ENCODE measurements at regions not wholly inside any gene's neighbourhood (a gene's known extent, or its start where the extent isn't known, plus 50 kb on each side); places are given as distances from the start of the nearest gene placed in this dataset.
"Not testable (repeated sequence)": the region's sequence is repeated elsewhere in the genome, so short reads cannot be mapped to it uniquely, and the experiment has no call there.

- no peak for DNase-seq (ENCODE audit: low read depth in 2 of 3, low spot score in 1 of 3)
These were observed 82.2 kb upstream of the ASB18 start for GRCh38 chr2:236346366-236346765.

DNA sequence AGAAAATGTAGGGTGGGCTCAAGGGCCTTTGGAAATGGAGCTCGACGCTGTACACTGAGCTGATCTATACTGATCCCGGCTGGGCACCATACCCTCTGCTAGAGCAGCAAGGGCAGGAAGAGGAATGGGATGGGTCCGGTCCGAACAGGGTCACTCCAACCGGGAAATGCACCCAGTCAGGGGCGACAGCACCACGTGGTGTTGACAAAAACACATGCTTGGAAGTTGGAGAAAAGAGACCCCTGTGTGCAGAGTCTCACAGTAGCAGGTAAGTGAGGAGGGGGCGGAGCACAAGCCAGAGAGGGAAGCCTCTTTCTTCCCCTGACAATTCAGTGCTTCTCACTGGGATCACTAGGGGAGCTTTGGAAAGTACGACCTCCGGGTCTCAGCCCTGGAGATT, 84.1 kb upstream of the ASB18 start:
- DNase-seq (ENCODE audit: low read depth in 2 of 3, low spot score in 1 of 3), result no peak

- no peak for DNase-seq (ENCODE audit: low read depth in 2 of 3, low spot score in 1 of 3)
These were observed 84.8 kb upstream of the ASB18 start for GRCh38 chr2:236348976-236349375.

DNA sequence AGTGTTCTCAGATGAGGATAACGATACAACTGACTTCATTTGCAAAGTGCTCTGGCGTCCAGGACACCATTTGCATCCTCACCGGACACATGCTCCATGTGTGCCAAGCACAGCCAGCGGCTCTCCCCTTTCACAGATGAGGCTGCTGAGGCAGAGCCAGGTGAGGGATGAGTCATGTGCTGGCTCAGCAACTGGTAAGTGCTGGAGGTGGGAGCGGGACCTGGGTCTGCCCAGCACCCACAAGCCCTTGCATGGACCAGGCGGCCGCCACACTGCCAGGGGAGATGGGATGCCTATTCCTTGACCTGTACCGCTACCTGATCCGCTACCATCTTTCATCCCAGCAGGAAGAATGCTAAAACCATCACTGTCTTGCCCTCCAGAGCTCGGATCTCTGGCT, 86.2 kb upstream of the ASB18 start:
- no peak for DNase-seq (ENCODE audit: low read depth in 2 of 3, low spot score in 1 of 3)

- no peak for DNase-seq (ENCODE audit: low read depth in 2 of 3, low spot score in 1 of 3)
These were observed 87.8 kb upstream of the ASB18 start for GRCh38 chr2:236351966-236352525.

DNA sequence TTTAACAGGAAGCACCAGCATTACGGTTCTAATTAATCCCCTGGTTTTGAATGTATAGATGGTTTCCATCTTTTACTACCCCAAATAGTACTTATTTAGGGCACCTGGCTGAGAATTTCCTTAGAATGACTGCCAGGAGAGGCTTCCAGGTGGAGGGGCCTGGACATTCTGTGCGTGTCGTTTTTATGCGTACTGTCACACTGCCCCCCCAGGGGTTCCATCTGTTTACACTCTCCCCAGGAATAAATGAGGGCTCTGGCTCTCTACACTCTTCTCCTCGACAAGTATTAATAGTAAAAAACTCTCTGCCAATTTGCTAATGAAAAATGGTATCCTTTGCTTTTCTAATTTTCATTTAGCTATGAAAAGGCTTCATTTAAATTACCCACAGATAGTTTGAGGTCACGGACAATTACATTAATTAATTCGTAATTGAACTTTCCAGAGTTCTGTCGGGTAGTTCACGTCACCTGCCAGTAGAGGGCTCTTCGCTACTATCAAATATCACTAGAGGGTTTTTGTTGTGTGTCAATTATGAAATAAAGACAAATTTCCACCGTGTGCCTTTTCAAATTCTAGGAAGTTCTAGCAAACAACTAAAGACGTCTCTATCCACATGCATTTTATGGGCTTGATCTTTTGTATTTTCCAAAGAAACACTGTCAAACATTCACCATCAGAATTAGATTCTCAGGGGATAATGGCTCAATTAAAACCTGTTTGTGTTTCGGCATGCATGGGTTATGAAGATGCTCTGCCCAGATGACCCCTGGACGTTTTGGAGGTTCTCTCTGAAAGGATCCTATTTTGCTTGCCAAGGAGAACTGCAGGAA, 88.8 kb upstream of the ASB18 start:
- peak in 1 of 3 donors; percentile 20 for DNase-seq (ENCODE audit: low read depth in 2 of 3, low spot score in 1 of 3)

DNA sequence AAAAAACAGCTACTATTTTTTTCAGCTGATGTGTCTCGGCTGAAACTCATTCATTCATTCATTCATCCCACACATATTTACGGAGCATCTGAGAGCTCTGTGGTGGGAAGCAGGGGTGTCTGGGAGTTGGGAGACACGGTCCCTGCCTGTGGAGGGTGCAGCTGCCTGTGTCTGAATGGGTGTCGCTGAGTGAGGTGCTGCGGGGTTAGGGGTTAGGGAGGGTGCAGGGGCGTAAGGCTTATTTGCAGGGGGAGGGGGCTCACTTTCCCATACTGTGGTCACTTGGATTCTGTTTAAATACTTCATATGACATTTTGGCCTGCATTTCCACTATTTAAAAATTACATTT, 89.4 kb upstream of the ASB18 start:
- DNase-seq (ENCODE audit: low read depth in 2 of 3, low spot score in 1 of 3), result no peak

GRCh38 chr2:236354056-236354940, 90.1 kb upstream of the ASB18 start:
- no peak for DNase-seq (ENCODE audit: low read depth in 2 of 3, low spot score in 1 of 3)

- no peak for DNase-seq (ENCODE audit: low read depth in 2 of 3, low spot score in 1 of 3)
These were observed 90.9 kb upstream of the ASB18 start for GRCh38 chr2:236354973-236355595.

DNA sequence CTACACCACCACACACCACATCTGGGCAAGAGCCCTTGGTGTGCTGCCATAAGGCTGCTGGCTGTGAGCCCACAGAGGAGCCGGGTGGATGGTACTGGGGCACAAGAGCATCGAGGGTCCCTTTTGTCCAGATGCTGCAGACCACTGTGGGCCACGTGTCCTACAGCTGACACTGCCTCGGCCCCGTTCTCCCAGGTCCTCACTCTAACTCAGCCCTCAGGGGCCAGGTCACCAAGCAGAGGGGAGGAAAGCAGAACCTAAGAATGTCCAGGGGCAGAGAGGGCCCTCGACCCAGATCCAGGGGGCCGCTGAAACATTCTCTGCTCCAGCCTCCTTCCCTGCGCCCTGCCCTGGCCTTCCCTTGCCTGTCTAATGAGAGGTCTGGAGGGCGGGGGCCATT, 91.7 kb upstream of the ASB18 start:
- DNase-seq (ENCODE audit: low read depth in 2 of 3, low spot score in 1 of 3), result no peak

- DNase-seq (ENCODE audit: low read depth in 2 of 3, low spot score in 1 of 3), result not testable (repeated sequence)
These were observed 92.1 kb upstream of the ASB18 start for GRCh38 chr2:236356321-236356720.

GRCh38 chr2:236358482-236358881, 94.3 kb upstream of the ASB18 start:
- DNase-seq (ENCODE audit: low read depth in 2 of 3, low spot score in 1 of 3), result not testable (repeated sequence)

DNA sequence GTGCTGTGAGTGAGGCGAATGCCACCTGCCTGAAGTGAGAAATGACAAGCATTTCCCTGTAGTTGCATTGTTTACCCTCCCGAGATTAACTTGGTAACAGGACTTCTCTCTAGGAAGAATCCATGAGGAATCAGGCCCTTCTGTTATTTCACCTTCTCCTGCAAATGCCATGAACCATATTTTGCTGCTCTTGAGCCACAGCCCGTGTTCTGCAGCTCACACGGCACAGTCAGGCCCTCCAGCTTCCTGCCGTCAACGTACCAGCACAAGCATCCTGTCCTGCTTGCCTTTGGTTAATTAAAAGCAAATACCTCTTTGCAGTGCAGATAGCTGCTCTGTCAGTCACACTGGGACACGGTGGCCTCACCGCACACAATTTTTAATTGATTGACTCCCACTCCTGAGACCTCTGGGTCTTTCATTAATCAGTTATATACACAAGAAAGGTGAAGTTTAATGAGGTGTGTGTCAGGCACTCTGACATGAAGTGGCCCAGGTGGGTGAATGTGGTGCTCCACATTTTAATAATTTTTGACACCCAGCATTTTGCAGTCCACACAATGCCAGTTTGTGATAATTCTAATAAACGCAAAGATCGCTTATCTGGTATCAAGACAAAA, 95.3 kb upstream of the ASB18 start:
- DNase-seq (ENCODE audit: low read depth in 2 of 3, low spot score in 1 of 3), result no peak

DNA sequence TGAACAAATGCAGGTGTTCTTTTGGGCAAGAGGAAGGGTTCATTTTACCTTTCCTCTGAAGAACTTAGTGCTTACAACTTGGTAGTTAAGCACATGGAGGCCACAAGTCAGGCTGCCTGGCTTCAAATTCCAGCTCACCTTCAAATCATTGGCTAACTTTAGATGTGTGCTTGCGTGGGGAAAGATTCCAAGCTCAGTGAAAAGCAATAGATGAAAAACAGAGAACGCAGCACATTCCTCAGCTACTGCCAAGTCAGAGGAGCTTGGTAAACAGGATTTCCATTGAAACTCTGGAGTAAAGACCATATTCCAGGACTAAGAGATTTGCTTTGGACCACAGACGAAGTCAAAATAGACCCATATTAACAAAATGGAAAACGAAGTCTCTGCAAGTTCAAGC, 96.3 kb upstream of the ASB18 start:
- DNase-seq (ENCODE audit: low read depth in 2 of 3, low spot score in 1 of 3), result no peak

GRCh38 chr2:236363711-236364277, 99.6 kb upstream of the ASB18 start:
- no peak for DNase-seq (ENCODE audit: low read depth in 2 of 3, low spot score in 1 of 3)

DNA sequence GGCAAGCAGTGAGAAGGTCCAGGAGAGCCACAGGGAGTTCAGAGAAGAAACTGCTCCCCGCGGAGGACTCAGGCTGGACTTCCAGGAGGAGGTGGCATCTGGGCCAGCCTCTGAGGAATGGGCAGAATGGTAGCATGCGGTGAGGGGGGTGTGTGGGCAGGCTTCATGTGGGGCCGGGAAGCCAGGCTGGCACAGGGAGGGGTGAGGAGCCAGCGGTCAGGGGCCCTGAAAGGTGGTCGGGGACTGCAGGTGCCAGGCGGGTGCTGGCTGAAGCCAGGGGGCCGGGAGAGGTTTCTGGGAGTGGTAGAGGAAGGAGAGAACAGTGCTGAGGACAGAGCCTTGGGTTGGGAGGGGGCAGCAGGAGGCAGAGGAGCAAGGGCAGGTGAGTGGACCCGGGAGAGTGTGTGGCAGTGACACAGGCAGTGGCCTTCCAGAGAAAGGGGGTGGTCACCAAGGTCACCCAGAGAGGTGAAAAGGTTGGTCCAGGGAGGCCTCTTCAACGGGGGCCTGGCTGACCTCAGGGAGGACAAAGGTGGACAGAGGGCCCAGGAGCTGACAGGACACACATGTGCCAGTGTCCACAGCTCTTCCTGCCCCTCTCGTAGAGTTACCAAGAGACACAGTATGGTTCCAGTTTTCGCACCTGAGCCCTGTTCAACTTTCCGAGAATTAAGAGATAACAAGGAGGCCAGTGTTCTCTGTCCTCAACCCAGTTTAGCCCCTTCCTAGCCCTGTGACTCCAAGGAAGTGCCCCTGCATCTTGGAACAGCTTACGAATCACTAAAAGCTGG, 101.2 kb upstream of the ASB18 start:
- DNase-seq (ENCODE audit: low read depth in 2 of 3, low spot score in 1 of 3), result no peak

DNA sequence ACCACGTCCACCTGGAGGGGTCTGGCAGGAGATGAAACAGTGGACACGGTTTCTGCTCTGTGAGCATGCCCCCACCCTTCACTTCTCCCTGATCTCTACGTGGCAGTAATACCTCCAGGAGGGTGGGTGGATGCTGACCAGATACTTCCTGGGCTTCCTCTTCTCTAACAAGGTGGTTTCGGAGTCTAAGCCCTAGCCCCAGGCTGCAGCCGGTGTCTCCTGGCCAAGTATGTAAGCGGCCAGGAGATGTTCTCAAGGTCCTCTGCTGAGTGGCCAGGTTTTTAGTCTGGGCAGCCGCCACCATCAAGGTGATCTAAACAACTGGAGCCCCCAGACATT, 101.8 kb upstream of the ASB18 start:
- DNase-seq (ENCODE audit: low read depth in 2 of 3, low spot score in 1 of 3), result no peak

DNA sequence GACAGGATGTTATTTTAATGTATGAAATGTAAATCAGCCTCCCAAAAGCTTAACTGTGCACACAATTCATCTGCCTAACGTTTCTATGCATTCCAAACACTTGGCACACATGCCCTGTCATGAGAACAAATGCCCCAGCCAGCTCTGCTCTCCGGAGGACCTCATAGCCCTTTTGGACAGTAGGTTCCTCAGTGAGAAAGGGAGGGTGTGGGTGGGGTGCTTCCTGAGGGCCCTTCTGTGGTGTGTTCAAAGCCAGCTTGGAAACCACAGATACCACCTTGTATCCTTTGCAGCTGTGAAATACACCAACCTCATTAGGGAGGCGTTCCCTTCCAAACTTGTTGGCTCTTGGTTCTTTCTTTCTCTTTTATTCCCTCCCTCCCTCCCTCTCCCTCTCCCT, 102.2 kb upstream of the ASB18 start:
- no peak for DNase-seq (ENCODE audit: low read depth in 2 of 3, low spot score in 1 of 3)

GRCh38 chr2:236367506-236368289, 103.5 kb upstream of the ASB18 start:
- DNase-seq (ENCODE audit: low read depth in 2 of 3, low spot score in 1 of 3), result no peak
